GM12878 (cell line): ENCODE measurements at regions not wholly inside any gene's neighbourhood (a gene's known extent, or its start where the extent isn't known, plus 50 kb on each side); places are given as distances from the start of the nearest gene placed in this dataset.
A peak's percentile ranks its signal among the peaks of the same experiment; 100 is the strongest.
"Not testable (repeated sequence)": the region's sequence is repeated elsewhere in the genome, so short reads cannot be mapped to it uniquely, and the experiment has no call there.

Experiments used
- ATAC-seq: fragments of 200-7000 bp; cut with Tn5 transposase; 3 replicates; pipeline ENCODE4 v1.9.1; 2020; ENCODE audit warnings: mild to moderate bottlenecking, moderate library complexity
- BruUV-seq: library from RNA; stranded (reverse); fragments of 400-500 nt; replicated peaks from 2 replicates; lab custom pipeline; 2021; lab: Mats Ljungman, UMichigan
- CTCF ChIA-PET: fragments of 300-600 bp; sonication (Branson Sonifier 250); formaldehyde crosslinking; extraction: SDS; loops from one replicate; lab custom pipeline; 2021; ENCODE audit warnings: inconsistent platforms; lab: Yijun Ruan, JAX
- POLR2A ChIA-PET: fragments of 350-600 bp; formaldehyde crosslinking; extraction: SDS; loops from one replicate; lab custom pipeline; 2021; ENCODE audit warnings: inconsistent platforms; lab: Charles Lee
- RAD21 ChIA-PET: fragments of 300-600 bp; sonication (Branson Sonifier 250); formaldehyde crosslinking; loops from one replicate; lab custom pipeline; 2023; ENCODE audit warnings: antibody characterized with exemption; ENCODE audit not compliant: unreplicated experiment; lab: Charles Lee
- SMC1A ChIA-PET: fragments of 300-600 bp; sonication (Branson Sonifier 250); formaldehyde crosslinking; loops from one replicate; lab custom pipeline; 2023; ENCODE audit not compliant: unreplicated experiment, uncharacterized antibody; lab: Charles Lee
- DNase-seq: peaks from one replicate; pipeline ENCODE4 v3.0.0-alpha.2; 2011; ENCODE audit warnings: low read depth, low spot score
- FAIRE-seq: peaks from 3 replicates; lab custom pipeline; 2011; peaks lifted over from hg19 to GRCh38; lab: Jason Lieb, UNC
- H2AFZ ChIP-seq: 2 replicates; pipeline ENCODE4 v1.6.0; 2011; ENCODE audit warnings: low read depth, low read length, control low read depth; ENCODE audit not compliant: control insufficient read depth
- H3K27ac ChIP-seq: 2 replicates; pipeline ENCODE4 v1.5.1; 2011; ENCODE audit warnings: control low read depth; ENCODE audit not compliant: control insufficient read depth, insufficient read depth
- H3K27me3 ChIP-seq, 2 experiments: replicated peaks in 1 of 2; 2 replicates each; pipeline versions ENCODE4 v1.6.0 to v1.6.1; 2011; ENCODE audit warnings: low read length in 1 of 2; ENCODE audit not compliant: control insufficient read depth in 2 of 2, insufficient read depth in 2 of 2
- H3K36me3 ChIP-seq, 2 experiments: 2 replicates each; pipeline ENCODE4 v1.5.1; 2011; ENCODE audit warnings: low read length in 1 of 2; ENCODE audit not compliant: control insufficient read depth in 2 of 2, insufficient read depth in 2 of 2
- H3K4me1 ChIP-seq: 2 replicates; pipeline ENCODE4 v1.6.1; 2011; ENCODE audit warnings: mild to moderate bottlenecking, low read length, moderate library complexity, mixed read lengths; ENCODE audit not compliant: control insufficient read depth, insufficient read depth
- H3K4me2 ChIP-seq: 2 replicates; pipeline ENCODE4 v1.6.0; 2011; ENCODE audit warnings: control low read depth; ENCODE audit not compliant: control insufficient read depth, insufficient read depth
- H3K4me3 ChIP-seq: fragments of 200-600 bp; sonication (generic); 2 replicates; pipeline ENCODE4 v1.5.1; 2016
- H3K79me2 ChIP-seq: 2 replicates; pipeline ENCODE4 v1.6.0; 2011; ENCODE audit warnings: low read length; ENCODE audit not compliant: control insufficient read depth, insufficient read depth
- H3K9ac ChIP-seq: 2 replicates; pipeline ENCODE4 v1.8.0; 2011; ENCODE audit warnings: low read length, control low read depth, mixed read lengths; ENCODE audit not compliant: control insufficient read depth, insufficient read depth
- H3K9me3 ChIP-seq: replicated peaks from 3 replicates; pipeline ENCODE4 v1.5.1; 2011; ENCODE audit warnings: mild to moderate bottlenecking, low read length; ENCODE audit not compliant: control insufficient read depth, insufficient read depth
- H4K20me1 ChIP-seq: 2 replicates; pipeline ENCODE4 v1.6.0; 2011; ENCODE audit not compliant: control insufficient read depth, insufficient read depth
- IKZF1 ChIP-seq: fragments of 450-650 bp; conservative IDR thresholded peaks from 2 replicates; pipeline ENCODE4 v1.6.1; 2017; ENCODE audit warnings: antibody characterized with exemption, mild to moderate bottlenecking
- PKNOX1 ChIP-seq: fragments of 450-650 bp; IDR thresholded peaks from 2 replicates; pipeline ENCODE4 v1.6.1; 2016; ENCODE audit warnings: mild to moderate bottlenecking
- WGBS: methylation state at CpG from one replicate; pipeline ENCODE4 v1.1.6; 2016; ENCODE audit warnings: low lambda C conversion rate; ENCODE audit not compliant: insufficient replicate concordance, insufficient coverage; ENCODE audit errors: missing lambda C conversion rate; 5-methylcytosine and 5-hydroxymethylcytosine counted together
- in situ Hi-C: fragments of 300-500 bp; cut with MboI; formaldehyde crosslinking; loops from 9 replicates; pipeline ENCODE4 v1.14.3; 2018; ENCODE audit warnings: mixed read lengths
- intact Hi-C: fragments of 100-400 bp; cut with micrococcal nuclease; formaldehyde crosslinking; loops from one replicate; pipeline ENCODE4 v1.14.2; 2022; ENCODE audit not compliant: unreplicated experiment

GRCh38 chr7:75235827-75236167 is 143.4 kb downstream of the GTF2IRD2B start:
- H3K4me1 ChIP-seq, SMC1A ChIA-PET, H3K4me3 ChIP-seq, H4K20me1 ChIP-seq, POLR2A ChIA-PET, H3K9me3 ChIP-seq, DNase-seq, H3K4me2 ChIP-seq, ATAC-seq, intact Hi-C loops, H3K36me3 ChIP-seq, H2AFZ ChIP-seq, H3K79me2 ChIP-seq, H3K27me3 ChIP-seq, in situ Hi-C loops, RAD21 ChIA-PET, CTCF ChIA-PET, FAIRE-seq, H3K27ac ChIP-seq, H3K9ac ChIP-seq: not testable (repeated sequence)
- WGBS: no CpG with 5 or more reads among the region's 11 CpGs
- BruUV-seq: TSS peak; percentile 90

- BruUV-seq, H3K36me3 ChIP-seq, DNase-seq, CTCF ChIA-PET, H3K4me3 ChIP-seq, H3K27ac ChIP-seq, SMC1A ChIA-PET, H3K9ac ChIP-seq, H4K20me1 ChIP-seq, FAIRE-seq, intact Hi-C loops, in situ Hi-C loops, H3K79me2 ChIP-seq, RAD21 ChIA-PET, POLR2A ChIA-PET, H3K4me1 ChIP-seq, H3K4me2 ChIP-seq, H3K9me3 ChIP-seq, H2AFZ ChIP-seq, H3K27me3 ChIP-seq: not testable (repeated sequence)
- peak; percentile 92 for ATAC-seq
- WGBS: 0% methylated on average over 7 of the region's 103 CpGs
- TF ChIP-seq PKNOX1: peak; percentile 38; the same call in 1 of the 2 replicates
- TF ChIP-seq IKZF1: peak; percentile 58; the same call in 1 of the 2 replicates
Observed at GRCh38 chr7:75237255-75238187, 145.1 kb downstream of the GTF2IRD2B start.

DNA sequence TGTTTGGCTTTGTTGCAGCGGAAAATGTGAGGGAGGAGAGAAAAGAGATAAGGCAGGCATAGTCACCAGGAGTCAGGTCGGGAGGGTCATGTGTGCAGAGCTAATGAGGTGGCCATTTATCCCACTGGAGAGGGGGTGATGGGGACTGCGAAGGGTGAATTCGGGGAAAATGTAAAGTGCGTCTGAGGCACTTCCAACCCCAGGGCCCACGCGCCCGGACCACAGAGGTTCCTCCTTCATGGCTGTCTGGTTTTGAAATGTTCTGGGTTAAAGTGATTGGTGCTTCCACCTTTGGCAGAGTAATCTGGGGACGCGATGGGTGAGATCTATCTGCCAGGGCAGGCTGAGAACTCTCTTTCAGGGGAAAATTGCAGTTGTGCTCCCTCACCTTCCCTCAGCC is 145.9 kb downstream of the GTF2IRD2B start:
- H3K79me2 ChIP-seq, intact Hi-C loops, in situ Hi-C loops, ATAC-seq, H3K27ac ChIP-seq, DNase-seq, BruUV-seq, SMC1A ChIA-PET, H3K27me3 ChIP-seq, RAD21 ChIA-PET, POLR2A ChIA-PET, H2AFZ ChIP-seq, FAIRE-seq, H3K36me3 ChIP-seq, H3K9me3 ChIP-seq, H3K4me3 ChIP-seq, H3K9ac ChIP-seq, CTCF ChIA-PET, H4K20me1 ChIP-seq, H3K4me1 ChIP-seq, H3K4me2 ChIP-seq: not testable (repeated sequence)
- WGBS: no CpG with 5 or more reads among the region's 10 CpGs
